Activated naive CD8-positive, alpha-beta T cell treated with anti-CD3 and anti-CD28 coated beads, Interleukin-2, amount 10 ng/mL, durations not matched to agents 7 days and 5 days (primary cell): ENCODE measurements at regions not wholly inside any gene's neighbourhood (a gene's known extent, or its start where the extent isn't known, plus 50 kb on each side); places are given as distances from the start of the nearest gene placed in this dataset.
"Not testable (repeated sequence)": the region's sequence is repeated elsewhere in the genome, so short reads cannot be mapped to it uniquely, and the experiment has no call there.

Source experiments
- ATAC-seq: fragments of 150-1000 bp; cut with Tn5 transposase; one replicate; pipeline ENCODE4 v1.10.0; 2021; ENCODE audit warnings: low read depth, moderate library complexity
- POLR2A ChIA-PET: fragments of 350-600 bp; sonication (Branson Sonifier 250); formaldehyde crosslinking; loops from one replicate; lab custom pipeline; 2021; ENCODE audit warnings: antibody characterized with exemption; lab: Charles Lee
- DNase-seq: peaks from one replicate; pipeline ENCODE4 v3.0.0; 2021
- H3K27ac Mint-ChIP-seq: one replicate; pipeline ENCODE4 v1.8.0; 2022; ENCODE audit warnings: mild to moderate bottlenecking, mixed read lengths
- H3K27me3 Mint-ChIP-seq: one replicate; pipeline ENCODE4 v1.8.0; 2022; ENCODE audit warnings: mild to moderate bottlenecking, moderate library complexity, mixed read lengths
- H3K36me3 Mint-ChIP-seq: one replicate; pipeline ENCODE4 v1.8.0; 2021; ENCODE audit warnings: mild to moderate bottlenecking, mixed read lengths
- H3K4me1 Mint-ChIP-seq: one replicate; pipeline ENCODE4 v1.8.0; 2021; ENCODE audit warnings: mixed read lengths
- H3K4me3 Mint-ChIP-seq: one replicate; pipeline ENCODE4 v1.8.0; 2022; ENCODE audit warnings: mild to moderate bottlenecking, moderate library complexity, mixed read lengths
- H3K9me3 Mint-ChIP-seq: one replicate; pipeline ENCODE4 v1.8.0; 2021; ENCODE audit warnings: mixed read lengths

- Mint-ChIP-seq H3K27me3 (no peaks in the 10 kb centered on the region), H3K4me1 (no peaks in the 10 kb centered on the region), H3K4me3 (no peak overlapping the region), H3K36me3 (no peaks in the 10 kb centered on the region), H3K27ac (no peak overlapping the region), H3K9me3 (peaks cover 1% of the 10 kb centered on the region)
- no peak for DNase-seq
- ATAC-seq, result no peak
- POLR2A ChIA-PET, result no interaction called here
Measured at GRCh38 chr6:11845664-11846577, 67.3 kb upstream of the ADTRP start.

GRCh38 chr6:11842795-11843194 is 64.2 kb upstream of the ADTRP start:
- H3K9me3 Mint-ChIP-seq, result peaks cover 18% of the 10 kb centered on the region
- H3K36me3 Mint-ChIP-seq, POLR2A ChIA-PET, H3K4me3 Mint-ChIP-seq, H3K27ac Mint-ChIP-seq, DNase-seq, H3K4me1 Mint-ChIP-seq, H3K27me3 Mint-ChIP-seq, ATAC-seq: not testable (repeated sequence)

GRCh38 chr6:11835065-11835464 is 56.5 kb upstream of the ADTRP start:
- no peak for ATAC-seq
- Mint-ChIP-seq H3K4me3 (no peak overlapping the region), H3K36me3 (peaks cover 3% of the 10 kb centered on the region), H3K27ac (no peak overlapping the region), H3K27me3 (no peaks in the 10 kb centered on the region), H3K4me1 (no peaks in the 10 kb centered on the region), H3K9me3 (peaks cover 15% of the 10 kb centered on the region)
- POLR2A ChIA-PET, result no interaction called here
- no peak for DNase-seq

GRCh38 chr6:11833626-11834592 is 55.3 kb upstream of the ADTRP start:
- no peak overlapping the region for H3K27ac Mint-ChIP-seq
- DNase-seq (no peak), ATAC-seq (no peak)
- no peak overlapping the region for H3K4me3 Mint-ChIP-seq
- H3K9me3 Mint-ChIP-seq, result peaks cover 6% of the 10 kb centered on the region
- H3K36me3 Mint-ChIP-seq, result peaks cover 3% of the 10 kb centered on the region
- POLR2A ChIA-PET, result no interaction called here
- H3K4me1 Mint-ChIP-seq, result no peaks in the 10 kb centered on the region
- no peaks in the 10 kb centered on the region for H3K27me3 Mint-ChIP-seq

GRCh38 chr6:11831653-11832052 is 53.0 kb upstream of the ADTRP start:
- no peaks in the 10 kb centered on the region for H3K36me3 Mint-ChIP-seq
- no peak for ATAC-seq
- H3K4me3 Mint-ChIP-seq, result no peak overlapping the region
- H3K9me3 Mint-ChIP-seq, result peaks cover 1% of the 10 kb centered on the region
- no peaks in the 10 kb centered on the region for H3K27me3 Mint-ChIP-seq
- POLR2A ChIA-PET, result no interaction called here
- no peaks in the 10 kb centered on the region for H3K4me1 Mint-ChIP-seq
- DNase-seq, result no peak
- no peak overlapping the region for H3K27ac Mint-ChIP-seq

- H3K27me3 Mint-ChIP-seq, result no peaks in the 10 kb centered on the region
Measured at GRCh38 chr6:11830520-11830919, 51.9 kb upstream of the ADTRP start.

GRCh38 chr6:11830105-11830504 is 51.5 kb upstream of the ADTRP start:
- Mint-ChIP-seq H3K36me3 (no peaks in the 10 kb centered on the region), H3K27ac (no peak overlapping the region), H3K9me3 (peaks cover 1% of the 10 kb centered on the region), H3K27me3 (no peaks in the 10 kb centered on the region), H3K4me1 (no peaks in the 10 kb centered on the region), H3K4me3 (no peak overlapping the region)
- ATAC-seq (no peak), DNase-seq (no peak)
- POLR2A ChIA-PET, result no interaction called here

More at GRCh38 chr6:11830520-11830919, 51.9 kb upstream of the ADTRP start:
- no peaks in the 10 kb centered on the region for H3K36me3 Mint-ChIP-seq
- H3K4me3 Mint-ChIP-seq, result no peak overlapping the region
- no peak for ATAC-seq
- peaks cover 1% of the 10 kb centered on the region for H3K9me3 Mint-ChIP-seq
- DNase-seq, result no peak
- POLR2A ChIA-PET, result no interaction called here
- H3K4me1 Mint-ChIP-seq, result no peaks in the 10 kb centered on the region
- H3K27ac Mint-ChIP-seq, result no peak overlapping the region

- POLR2A ChIA-PET, result no interaction called here
- H3K36me3 Mint-ChIP-seq, result no peaks in the 10 kb centered on the region
- DNase-seq (no peak), ATAC-seq (no peak)
- H3K4me1 Mint-ChIP-seq, result no peaks in the 10 kb centered on the region
- H3K4me3 Mint-ChIP-seq, result no peak overlapping the region
- no peaks in the 10 kb centered on the region for H3K9me3 Mint-ChIP-seq
- H3K27me3 Mint-ChIP-seq, result no peaks in the 10 kb centered on the region
- no peak overlapping the region for H3K27ac Mint-ChIP-seq
Measured at GRCh38 chr6:11828262-11828870, 49.8 kb upstream of the ADTRP start.
